ENCODE measurements at regions not wholly inside any gene's neighbourhood (a gene's known extent, or its start where the extent isn't known, plus 50 kb on each side); places are given as distances from the start of the nearest gene placed in this dataset.

DNA sequence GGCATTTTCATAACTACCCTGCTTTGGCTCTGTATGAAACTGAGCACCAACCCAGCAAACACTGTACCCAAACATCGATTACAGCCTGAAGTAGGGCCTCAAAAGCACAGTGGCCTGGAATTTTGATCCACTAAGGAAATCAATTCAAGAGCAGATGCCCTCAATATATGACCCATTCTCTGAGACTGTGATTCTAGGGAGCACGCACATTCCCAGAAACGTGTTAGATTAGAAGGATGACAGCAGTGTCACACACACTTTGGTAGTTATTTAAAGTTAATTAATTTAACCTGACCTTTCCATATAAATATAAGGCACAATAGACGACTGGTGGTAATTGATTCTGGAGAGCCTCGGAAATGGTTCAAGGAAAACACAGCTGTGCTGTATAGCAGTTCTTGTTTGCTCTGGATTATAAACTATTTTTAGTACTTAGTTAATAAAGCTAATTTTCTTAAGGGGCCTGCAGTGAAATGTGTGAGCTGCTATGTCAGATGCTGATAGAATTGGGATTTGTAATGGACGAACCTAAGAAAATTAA, 126.3 kb upstream of the ZNF385D start:
- no peak for FAIRE-seq
- no peaks in the 10 kb centered on the region for H3K36me3 ChIP-seq (ENCODE audit: control insufficient read depth in 2 of 2, extremely low read depth in 1 of 2, insufficient read depth in 2 of 2, low read length in 2 of 2)
- H2AFZ ChIP-seq (ENCODE audit: low read depth, low read length) = no peak overlapping the region
- no peaks in the 10 kb centered on the region for H3K4me1 ChIP-seq (ENCODE audit: control insufficient read depth, extremely low read depth, insufficient read depth, low read length)
- dilution Hi-C loops (cut with MboI; ENCODE audit: extremely low pct_ligation_motif_present, low sequenced_read_pairs) = no loop called here
- H4K20me1 ChIP-seq (replicated peaks; ENCODE audit: control insufficient read depth, extremely low read depth, insufficient read depth, low read length) = no peaks in the 10 kb centered on the region
- ChIA-PET POLR2A (no interaction called here), CTCF (no interaction called here)
- H3K4me2 ChIP-seq (ENCODE audit: insufficient read depth, low read length) = no peak overlapping the region
- no peak for TF ChIP-seq MYC (IDR thresholded peaks at IDR 0.05; ENCODE audit: low read depth, low read length)
- TF ChIP-seq, protein P1, sequence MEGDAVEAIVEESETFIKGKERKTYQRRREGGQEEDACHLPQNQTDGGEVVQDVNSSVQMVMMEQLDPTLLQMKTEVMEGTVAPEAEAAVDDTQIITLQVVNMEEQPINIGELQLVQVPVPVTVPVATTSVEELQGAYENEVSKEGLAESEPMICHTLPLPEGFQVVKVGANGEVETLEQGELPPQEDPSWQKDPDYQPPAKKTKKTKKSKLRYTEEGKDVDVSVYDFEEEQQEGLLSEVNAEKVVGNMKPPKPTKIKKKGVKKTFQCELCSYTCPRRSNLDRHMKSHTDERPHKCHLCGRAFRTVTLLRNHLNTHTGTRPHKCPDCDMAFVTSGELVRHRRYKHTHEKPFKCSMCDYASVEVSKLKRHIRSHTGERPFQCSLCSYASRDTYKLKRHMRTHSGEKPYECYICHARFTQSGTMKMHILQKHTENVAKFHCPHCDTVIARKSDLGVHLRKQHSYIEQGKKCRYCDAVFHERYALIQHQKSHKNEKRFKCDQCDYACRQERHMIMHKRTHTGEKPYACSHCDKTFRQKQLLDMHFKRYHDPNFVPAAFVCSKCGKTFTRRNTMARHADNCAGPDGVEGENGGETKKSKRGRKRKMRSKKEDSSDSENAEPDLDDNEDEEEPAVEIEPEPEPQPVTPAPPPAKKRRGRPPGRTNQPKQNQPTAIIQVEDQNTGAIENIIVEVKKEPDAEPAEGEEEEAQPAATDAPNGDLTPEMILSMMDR (IDR thresholded peaks at IDR 0.05; ENCODE audit: extremely low read depth in 1 of 2, insufficient read depth in 1 of 2, low read depth in 1 of 2, low read length in 2 of 2) = no peak
- H3K79me2 ChIP-seq (ENCODE audit: control insufficient read depth, insufficient read depth, low read length) = no peaks in the 10 kb centered on the region
- no peaks in the 10 kb centered on the region for H3K27me3 ChIP-seq (ENCODE audit: control insufficient read depth in 2 of 2, insufficient read depth in 2 of 2, low read length in 2 of 2)
- no TSS peak for BruUV-seq (replicated peaks)
- no peak overlapping the region for H3K27ac ChIP-seq (ENCODE audit: insufficient read depth, low read depth, low read length)
- no peak for DNase-seq (ENCODE audit: low read depth, low spot score)
- no peak overlapping the region for H3K9ac ChIP-seq (replicated peaks; ENCODE audit: extremely low read depth, insufficient read depth, low read length)
- intact Hi-C loops (cut with micrococcal nuclease) = no loop called here
- no peaks in the 10 kb centered on the region for H3K9me1 ChIP-seq (replicated peaks; ENCODE audit: control insufficient read depth, extremely low read depth, insufficient read depth, low read length)
- H3K9me3 ChIP-seq (replicated peaks; ENCODE audit: control insufficient read depth, insufficient read depth, low read length) = no peaks in the 10 kb centered on the region
- no peak overlapping the region for H3K4me3 ChIP-seq (replicated peaks in 1 of 3; ENCODE audit: insufficient read depth in 1 of 3, low read depth in 1 of 3, low read length in 3 of 3)

DNA sequence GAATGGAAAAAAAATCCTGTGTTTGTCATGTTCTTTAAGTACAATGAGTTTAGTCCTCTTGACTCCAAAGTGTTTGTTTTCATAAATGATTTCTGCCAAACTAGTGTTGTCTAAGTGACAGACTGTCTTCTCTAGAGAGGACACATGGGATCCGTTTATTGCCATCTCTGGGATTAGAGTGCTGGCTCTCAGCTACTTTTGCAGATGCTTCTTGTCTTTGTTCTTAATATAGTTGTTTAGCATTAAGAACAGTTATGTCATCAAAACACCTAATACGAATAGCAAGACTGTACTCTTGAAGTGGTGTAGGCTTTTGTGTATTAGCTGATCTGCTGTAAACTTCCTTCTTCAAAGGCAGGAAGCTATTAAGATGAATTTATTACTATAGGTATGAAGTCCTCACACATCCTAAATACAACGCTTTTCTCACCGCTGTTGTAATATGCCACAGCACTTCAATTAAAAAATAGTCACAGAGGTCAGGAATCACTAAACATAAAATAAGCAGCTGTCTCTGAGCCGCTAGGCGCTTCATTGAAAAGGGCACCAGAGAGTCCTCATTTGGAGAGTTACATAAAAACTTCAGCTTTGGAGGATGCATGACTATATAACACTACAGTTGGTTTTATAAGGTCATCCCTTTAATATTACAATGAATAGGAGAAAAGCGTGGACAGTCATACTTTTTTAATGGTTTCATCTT, 128.3 kb upstream of the ZNF385D start:
- DNase-seq (ENCODE audit: low read depth, low spot score) (no peak), FAIRE-seq (no peak)
- H3K9ac ChIP-seq (replicated peaks; ENCODE audit: extremely low read depth, insufficient read depth, low read length) = no peak overlapping the region
- ChIA-PET POLR2A (no interaction called here), CTCF (no interaction called here)
- TF ChIP-seq, protein P2, sequence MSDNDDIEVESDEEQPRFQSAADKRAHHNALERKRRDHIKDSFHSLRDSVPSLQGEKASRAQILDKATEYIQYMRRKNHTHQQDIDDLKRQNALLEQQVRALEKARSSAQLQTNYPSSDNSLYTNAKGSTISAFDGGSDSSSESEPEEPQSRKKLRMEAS (IDR thresholded peaks at IDR 0.05; ENCODE audit: insufficient read depth, insufficient read length) = no peak
- TF ChIP-seq, protein P1 (IDR thresholded peaks at IDR 0.05; ENCODE audit: extremely low read depth in 1 of 2, insufficient read depth in 1 of 2, low read depth in 1 of 2, low read length in 2 of 2) = no peak
- TF ChIP-seq POLR2A (IDR thresholded peaks at IDR 0.05; ENCODE audit: low read depth, low read length) (no peak), FOS (IDR thresholded peaks at IDR 0.05; ENCODE audit: borderline replicate concordance, insufficient read depth, low read length) (no peak), EZH2 (IDR thresholded peaks at IDR 0.05; ENCODE audit: borderline replicate concordance, low read depth, low read length, severe bottlenecking) (no peak), JUN (IDR thresholded peaks at IDR 0.05; ENCODE audit: borderline replicate concordance, insufficient read depth, insufficient read length, low read depth) (no peak), MYC (IDR thresholded peaks at IDR 0.05; ENCODE audit: low read depth, low read length) (no peak), POLR2AphosphoS5 (IDR thresholded peaks at IDR 0.05; ENCODE audit: insufficient read depth, low read depth, low read length) (no peak), GATA2 (IDR thresholded peaks at IDR 0.05; ENCODE audit: insufficient read depth, insufficient read length, low read depth, low read length) (no peak)
- no peak overlapping the region for H3K4me2 ChIP-seq (ENCODE audit: insufficient read depth, low read length)
- H3K27me3 ChIP-seq (ENCODE audit: control insufficient read depth in 2 of 2, insufficient read depth in 2 of 2, low read length in 2 of 2) = no peaks in the 10 kb centered on the region
- no TSS peak for BruUV-seq (replicated peaks)
- no peaks in the 10 kb centered on the region for H3K4me1 ChIP-seq (ENCODE audit: control insufficient read depth, extremely low read depth, insufficient read depth, low read length)
- H2AFZ ChIP-seq (ENCODE audit: low read depth, low read length) = no peak overlapping the region
- intact Hi-C loops (cut with micrococcal nuclease) = no loop called here
- no peaks in the 10 kb centered on the region for H3K79me2 ChIP-seq (ENCODE audit: control insufficient read depth, insufficient read depth, low read length)
- no peaks in the 10 kb centered on the region for H3K9me1 ChIP-seq (replicated peaks; ENCODE audit: control insufficient read depth, extremely low read depth, insufficient read depth, low read length)
- no peaks in the 10 kb centered on the region for H3K36me3 ChIP-seq (ENCODE audit: control insufficient read depth in 2 of 2, extremely low read depth in 1 of 2, insufficient read depth in 2 of 2, low read length in 2 of 2)
- no peaks in the 10 kb centered on the region for H3K9me3 ChIP-seq (replicated peaks; ENCODE audit: control insufficient read depth, insufficient read depth, low read length)
- no peak overlapping the region for H3K4me3 ChIP-seq (replicated peaks in 1 of 3; ENCODE audit: insufficient read depth in 1 of 3, low read depth in 1 of 3, low read length in 3 of 3)
- H4K20me1 ChIP-seq (replicated peaks; ENCODE audit: control insufficient read depth, extremely low read depth, insufficient read depth, low read length) = no peaks in the 10 kb centered on the region
- dilution Hi-C loops (cut with MboI; ENCODE audit: extremely low pct_ligation_motif_present, low sequenced_read_pairs) = no loop called here
- H3K27ac ChIP-seq (ENCODE audit: insufficient read depth, low read depth, low read length) = no peak overlapping the region

Measured in endothelial cell of umbilical vein (primary cell).